BJ (cell line): ENCODE measurements at regions not wholly inside any gene's neighbourhood (a gene's known extent, or its start where the extent isn't known, plus 50 kb on each side); places are given as distances from the start of the nearest gene placed in this dataset.

ENCODE experiments used
- CTCF ChIA-PET: fragments of 350-600 bp; formaldehyde crosslinking; extraction: SDS; loops from one replicate; lab custom pipeline; 2021; ENCODE audit warnings: antibody characterized with exemption, inconsistent platforms; lab: Yijun Ruan, JAX
- POLR2A ChIA-PET: fragments of 300-600 bp; sonication (Branson Sonifier 250); formaldehyde crosslinking; extraction: SDS; loops from one replicate; lab custom pipeline; 2021; ENCODE audit warnings: antibody characterized with exemption; lab: Charles Lee
- DNase-seq: peaks from one replicate; pipeline ENCODE4 v3.0.0-alpha.2; 2011; ENCODE audit warnings: low read depth
- H3K27me3 ChIP-seq: 2 replicates; pipeline ENCODE4 v1.6.0; 2011; ENCODE audit warnings: low read length; ENCODE audit not compliant: control insufficient read depth, insufficient read depth
- H3K36me3 ChIP-seq: 2 replicates; pipeline ENCODE4 v1.5.1; 2011; ENCODE audit warnings: low read length; ENCODE audit not compliant: control insufficient read depth, insufficient read depth
- H3K4me3 ChIP-seq: 2 replicates; pipeline ENCODE4 v1.5.1; 2011; ENCODE audit warnings: low read depth, mild to moderate bottlenecking, control low read depth, low read length
- TF ChIP-seq, protein P1 (sequence below): IDR thresholded peaks from 2 replicates; pipeline ENCODE4 v1.5.1; 2011; ENCODE audit warnings: low read depth, mild to moderate bottlenecking, control low read depth, inconsistent platforms, low read length, moderate library complexity; ENCODE audit not compliant: insufficient read depth

DNA sequence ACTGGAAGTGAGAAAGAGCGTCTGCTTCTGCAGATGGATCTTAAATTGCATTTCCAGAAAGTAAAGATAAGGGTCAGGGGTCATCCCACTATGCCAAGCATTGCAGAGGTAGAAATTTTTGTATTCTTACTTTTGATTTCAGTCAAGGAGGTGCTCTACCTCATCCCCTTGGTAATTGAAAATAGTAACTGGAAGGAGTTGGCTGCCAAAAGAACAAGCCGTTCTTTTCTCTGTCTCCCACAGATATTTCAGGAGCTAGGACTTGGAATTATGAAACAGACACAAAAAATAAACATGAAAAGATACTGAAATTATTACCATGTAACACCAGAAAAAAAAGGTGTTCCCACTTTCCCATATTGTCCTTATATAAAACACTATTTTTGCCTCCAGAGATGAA lies 309.9 kb upstream of the UMPS start:
- ChIA-PET POLR2A (no interaction called here), CTCF (no interaction called here)
- no peak for DNase-seq
- H3K4me3 ChIP-seq = no peak overlapping the region
- TF ChIP-seq, protein P1, sequence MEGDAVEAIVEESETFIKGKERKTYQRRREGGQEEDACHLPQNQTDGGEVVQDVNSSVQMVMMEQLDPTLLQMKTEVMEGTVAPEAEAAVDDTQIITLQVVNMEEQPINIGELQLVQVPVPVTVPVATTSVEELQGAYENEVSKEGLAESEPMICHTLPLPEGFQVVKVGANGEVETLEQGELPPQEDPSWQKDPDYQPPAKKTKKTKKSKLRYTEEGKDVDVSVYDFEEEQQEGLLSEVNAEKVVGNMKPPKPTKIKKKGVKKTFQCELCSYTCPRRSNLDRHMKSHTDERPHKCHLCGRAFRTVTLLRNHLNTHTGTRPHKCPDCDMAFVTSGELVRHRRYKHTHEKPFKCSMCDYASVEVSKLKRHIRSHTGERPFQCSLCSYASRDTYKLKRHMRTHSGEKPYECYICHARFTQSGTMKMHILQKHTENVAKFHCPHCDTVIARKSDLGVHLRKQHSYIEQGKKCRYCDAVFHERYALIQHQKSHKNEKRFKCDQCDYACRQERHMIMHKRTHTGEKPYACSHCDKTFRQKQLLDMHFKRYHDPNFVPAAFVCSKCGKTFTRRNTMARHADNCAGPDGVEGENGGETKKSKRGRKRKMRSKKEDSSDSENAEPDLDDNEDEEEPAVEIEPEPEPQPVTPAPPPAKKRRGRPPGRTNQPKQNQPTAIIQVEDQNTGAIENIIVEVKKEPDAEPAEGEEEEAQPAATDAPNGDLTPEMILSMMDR = no peak
- H3K36me3 ChIP-seq = no peaks in the 10 kb centered on the region; the same call in 1 of the 2 replicates
- H3K27me3 ChIP-seq = no peaks in the 10 kb centered on the region

DNA sequence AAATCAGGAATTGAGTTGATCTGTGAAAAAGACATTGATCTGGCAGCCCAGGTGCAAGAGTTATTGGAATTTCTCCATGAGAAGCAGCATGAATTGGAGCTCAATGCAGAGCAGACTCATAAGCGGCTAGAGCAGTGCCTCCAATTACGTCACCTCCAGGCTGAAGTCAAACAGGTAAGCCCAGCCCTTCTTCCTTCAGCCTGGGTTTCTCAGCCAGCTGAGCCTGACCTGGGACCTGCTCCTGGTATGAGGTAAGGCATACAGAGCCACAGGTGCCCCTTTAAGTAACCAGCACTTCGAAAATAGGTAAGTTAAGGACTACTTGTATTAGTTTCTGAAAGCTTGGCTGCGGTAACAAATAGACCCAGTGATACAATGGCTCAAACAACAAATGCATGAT lies 307.4 kb upstream of the UMPS start:
- H3K36me3 ChIP-seq = no peaks in the 10 kb centered on the region
- TF ChIP-seq, protein P1 = no peak
- ChIA-PET POLR2A (no interaction called here), CTCF (interaction anchor here (1.2 kb wide), 1 partner anchor 31 kb away, joined by 3 read pairs; no protein-coding TSS in a partner anchor)
- DNase-seq = no peak
- no peak overlapping the region for H3K4me3 ChIP-seq
- H3K27me3 ChIP-seq = 0 out of 2 replicates have a peak, but pooled peaks cover 1% of the 10 kb centered on the region

DNA sequence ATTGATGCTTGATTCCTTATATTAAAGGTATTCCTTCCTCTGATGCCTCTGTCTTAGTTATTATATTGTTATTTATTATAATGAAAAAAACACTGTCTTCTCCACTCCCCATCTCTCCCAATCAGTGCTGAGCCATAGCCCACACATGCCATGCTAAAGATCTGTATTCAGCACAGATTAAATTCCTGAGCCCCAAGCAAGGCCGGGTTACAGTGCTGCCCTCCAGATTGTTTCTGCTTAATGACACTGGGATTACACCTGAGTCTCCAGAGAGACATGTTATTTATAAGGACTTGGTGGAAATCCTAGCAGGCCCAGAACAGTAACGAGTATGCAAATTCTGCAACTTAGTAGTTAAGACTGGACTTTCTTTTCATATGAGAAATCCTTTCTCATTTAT lies 305.9 kb upstream of the UMPS start:
- TF ChIP-seq, protein P1 = no peak
- no peak for DNase-seq
- CTCF ChIA-PET = no interaction called here
- H3K27me3 ChIP-seq = 0 out of 2 replicates have a peak, but pooled peaks cover 1% of the 10 kb centered on the region
- POLR2A ChIA-PET = no interaction called here
- H3K36me3 ChIP-seq = no peaks in the 10 kb centered on the region
- no peak overlapping the region for H3K4me3 ChIP-seq

DNA sequence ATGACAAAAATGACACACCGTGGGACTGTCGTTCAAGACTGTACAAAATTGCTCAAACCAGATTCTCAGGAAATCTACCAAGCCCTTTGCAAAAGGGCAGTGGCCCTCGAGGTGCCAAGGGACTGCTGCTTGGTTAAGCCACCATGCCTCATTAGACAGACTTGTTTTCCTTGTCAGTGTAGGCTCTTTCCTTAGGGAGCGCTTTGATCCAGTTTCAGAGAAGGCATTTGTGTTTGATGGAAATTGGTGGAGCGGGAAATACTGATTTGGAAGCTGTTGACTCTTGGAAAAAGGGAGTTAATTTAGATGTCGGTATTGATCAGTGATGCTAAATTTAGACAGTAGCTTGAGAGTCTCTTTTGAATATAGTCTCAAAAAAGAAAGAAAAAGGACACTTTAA lies 304.3 kb upstream of the UMPS start:
- DNase-seq = no peak
- Histone ChIP-seq H3K27me3 (peaks cover 3% of the 10 kb centered on the region; the same call in 1 of the 2 replicates), H3K4me3 (no peak overlapping the region), H3K36me3 (no peaks in the 10 kb centered on the region)
- TF ChIP-seq, protein P1 = no peak
- CTCF ChIA-PET = interaction anchor here (3.6 kb wide), 1 partner anchor 74 kb away, joined by 13 read pairs; no protein-coding TSS in a partner anchor
- POLR2A ChIA-PET = no interaction called here

DNA sequence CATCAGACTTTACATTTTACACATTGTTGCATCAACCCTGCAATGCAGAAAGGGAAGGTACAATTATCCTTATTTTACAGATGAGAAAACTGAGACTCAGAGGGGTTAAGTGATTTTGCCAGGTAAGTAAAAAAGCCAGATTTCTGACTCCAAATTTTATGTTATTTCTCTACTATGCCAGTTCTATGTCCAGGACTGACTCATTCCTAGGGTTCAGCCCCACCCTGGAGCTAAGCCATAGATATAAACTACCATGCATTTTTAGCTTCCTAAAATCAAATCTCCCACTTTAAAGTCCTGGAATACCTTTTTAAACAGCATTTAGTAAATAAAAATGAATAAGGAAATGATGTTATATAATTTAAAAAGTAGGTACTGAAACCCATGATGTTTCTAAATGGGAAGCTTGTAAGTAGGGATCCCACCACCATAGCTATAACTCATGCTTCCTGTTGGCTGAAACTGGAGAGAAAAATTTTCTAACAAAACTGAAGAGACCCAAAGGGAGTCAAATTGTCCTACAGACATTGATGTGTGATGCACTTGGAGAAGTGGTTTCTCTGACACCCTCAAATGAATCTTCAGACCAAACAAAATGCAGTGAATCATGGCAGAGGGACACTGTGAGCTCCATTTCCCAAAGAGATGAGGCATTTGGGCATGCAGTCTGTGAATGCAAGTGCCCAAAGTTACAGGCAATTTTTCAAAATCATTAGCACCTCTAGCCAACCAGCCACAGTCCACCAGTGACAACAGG lies 301.7 kb upstream of the UMPS start:
- ChIA-PET POLR2A (interaction anchor here (0.7 kb wide), 1 partner anchor 78 kb away, joined by 3 read pairs; no protein-coding TSS in a partner anchor), CTCF (interaction anchor here (1.1 to 3.6 kb wide), 7 partner anchors 11 to 131 kb away, joined by 3 to 13 read pairs (median 5); no protein-coding TSS in a partner anchor)
- no peaks in the 10 kb centered on the region for H3K36me3 ChIP-seq
- peaks cover 3% of the 10 kb centered on the region; the same call in 1 of the 2 replicates for H3K27me3 ChIP-seq
- DNase-seq = no peak
- H3K4me3 ChIP-seq = no peak overlapping the region
- TF ChIP-seq, protein P1 = no peak
